Inferior parietal cortex (tissue), 1 donor: ENCODE measurements at regions not wholly inside any gene's neighbourhood (a gene's known extent, or its start where the extent isn't known, plus 50 kb on each side); places are given as distances from the start of the nearest gene placed in this dataset.

Experiments
- DNase-seq: peaks from one replicate; pipeline ENCODE4 v3.0.0-alpha.2; 2016; ENCODE audit errors: extremely low spot score

- no peak for DNase-seq
Measured at GRCh38 chr1:91151702-91152101, 129.9 kb upstream of the ZNF644 start.

GRCh38 chr1:91148641-91149069 is 126.8 kb upstream of the ZNF644 start:
- DNase-seq, result no peak

GRCh38 chr1:91141858-91142257 is 120.0 kb upstream of the ZNF644 start:
- no peak for DNase-seq

- DNase-seq, result no peak
Measured at GRCh38 chr1:91138959-91139358, 117.1 kb upstream of the ZNF644 start.

GRCh38 chr1:91137173-91137852 is 115.5 kb upstream of the ZNF644 start:
- no peak for DNase-seq

GRCh38 chr1:91135799-91136198 is 114.0 kb upstream of the ZNF644 start:
- no peak for DNase-seq

GRCh38 chr1:91133248-91133647 is 111.4 kb upstream of the ZNF644 start:
- no peak for DNase-seq

GRCh38 chr1:91130256-91130985 is 108.6 kb upstream of the ZNF644 start:
- DNase-seq, result no peak

GRCh38 chr1:91129458-91129857 is 107.6 kb upstream of the ZNF644 start:
- DNase-seq, result no peak

GRCh38 chr1:91129017-91129416 is 107.2 kb upstream of the ZNF644 start:
- no peak for DNase-seq

- no peak for DNase-seq
Measured at GRCh38 chr1:91124989-91125417, 103.2 kb upstream of the ZNF644 start.

- no peak for DNase-seq
Measured at GRCh38 chr1:91124290-91124985, 102.6 kb upstream of the ZNF644 start.

GRCh38 chr1:91123773-91124172 is 101.9 kb upstream of the ZNF644 start:
- no peak for DNase-seq

GRCh38 chr1:91123319-91123718 is 101.5 kb upstream of the ZNF644 start:
- no peak for DNase-seq

- no peak for DNase-seq
Measured at GRCh38 chr1:91122106-91122717, 100.4 kb upstream of the ZNF644 start.

GRCh38 chr1:91121366-91121765 is 99.5 kb upstream of the ZNF644 start:
- DNase-seq, result no peak

- no peak for DNase-seq
Measured at GRCh38 chr1:91120936-91121335, 99.1 kb upstream of the ZNF644 start.

GRCh38 chr1:91120421-91120820 is 98.6 kb upstream of the ZNF644 start:
- DNase-seq, result no peak

- no peak for DNase-seq
Measured at GRCh38 chr1:91104712-91105111, 82.9 kb upstream of the ZNF644 start.

- DNase-seq, result no peak
Measured at GRCh38 chr1:91101328-91101727, 79.5 kb upstream of the ZNF644 start.

GRCh38 chr1:91099746-91100621 is 78.1 kb upstream of the ZNF644 start:
- no peak for DNase-seq
